OCI-LY7 (cell line): ENCODE measurements at regions not wholly inside any gene's neighbourhood (a gene's known extent, or its start where the extent isn't known, plus 50 kb on each side); places are given as distances from the start of the nearest gene placed in this dataset.

ENCODE experiments used
- BruUV-seq: library from RNA; stranded (reverse); fragments of 400-500 nt; replicated peaks from 2 replicates; lab custom pipeline; 2021; lab: Mats Ljungman, UMichigan
- CTCF ChIA-PET: fragments of 300-600 bp; sonication (Branson Sonifier 250); formaldehyde crosslinking; loops from one replicate; lab custom pipeline; 2022; ENCODE audit warnings: antibody characterized with exemption; ENCODE audit not compliant: unreplicated experiment; lab: Charles Lee
- POLR2A ChIA-PET: fragments of 300-600 bp; sonication (Branson Sonifier 250); formaldehyde crosslinking; loops from one replicate; lab custom pipeline; 2022; ENCODE audit warnings: antibody characterized with exemption; lab: Charles Lee
- DNase-seq: peaks from one replicate; pipeline ENCODE4 v3.0.0-alpha.2; 2015; ENCODE audit warnings: low spot score
- H2AFZ ChIP-seq: fragments of 200-600 bp; sonication (generic), shearing (Covaris generic); 2 replicates; pipeline ENCODE4 v1.6.1; 2014; ENCODE audit warnings: mild to moderate bottlenecking, antibody characterized with exemption, low read length, moderate library complexity
- H3K27ac ChIP-seq: fragments of 200-600 bp; sonication (generic); 2 replicates; pipeline ENCODE4 v1.5.1; 2014; ENCODE audit warnings: mixed run types, low read depth, mild to moderate bottlenecking, moderate library complexity, low read length, inconsistent platforms; ENCODE audit not compliant: poor library complexity, severe bottlenecking
- H3K36me3 ChIP-seq: fragments of 200-600 bp; sonication (generic); 2 replicates; pipeline ENCODE4 v1.6.1; 2014; ENCODE audit warnings: mild to moderate bottlenecking, antibody characterized with exemption, low read length, moderate library complexity, mixed read lengths; ENCODE audit not compliant: insufficient read depth
- H3K4me1 ChIP-seq: fragments of 200-600 bp; sonication (generic); 2 replicates; pipeline ENCODE4 v1.5.1; 2014; ENCODE audit warnings: mild to moderate bottlenecking, low read length; ENCODE audit not compliant: insufficient read depth, poor library complexity, severe bottlenecking
- H3K4me2 ChIP-seq: fragments of 200-600 bp; sonication (generic); 2 replicates; pipeline ENCODE4 v1.6.1; 2014; ENCODE audit warnings: mild to moderate bottlenecking, low read length
- H3K4me3 ChIP-seq: fragments of 200-600 bp; sonication (generic); 2 replicates; pipeline ENCODE4 v1.5.1; 2014; ENCODE audit warnings: mild to moderate bottlenecking, low read depth, low read length; ENCODE audit not compliant: poor library complexity, severe bottlenecking
- H3K79me2 ChIP-seq: fragments of 200-600 bp; sonication (generic); 2 replicates; pipeline ENCODE4 v1.6.1; 2016; ENCODE audit warnings: low read depth, mild to moderate bottlenecking, low read length, moderate library complexity, mixed read lengths; ENCODE audit not compliant: insufficient read depth
- H3K9me2 ChIP-seq: fragments of 200-600 bp; sonication (generic); 2 replicates; pipeline ENCODE4 v1.6.1; 2016; ENCODE audit warnings: mild to moderate bottlenecking, low read length, mixed read lengths; ENCODE audit not compliant: insufficient read depth
- H3K9me3 ChIP-seq: fragments of 200-600 bp; sonication (generic); 2 replicates; pipeline ENCODE4 v1.6.1; 2014; ENCODE audit warnings: mild to moderate bottlenecking, mixed run types, low read length, mixed read lengths
- H4K20me1 ChIP-seq: fragments of 200-600 bp; sonication (generic); 2 replicates; pipeline ENCODE4 v1.6.1; 2014; ENCODE audit warnings: mild to moderate bottlenecking, antibody characterized with exemption, low read length, moderate library complexity, mixed read lengths; ENCODE audit not compliant: insufficient read depth
- EZH2phosphoT487 ChIP-seq: fragments of 200-600 bp; sonication (generic); IDR thresholded peaks from 2 replicates; pipeline ENCODE4 v1.6.1; 2018; ENCODE audit warnings: low read depth, borderline replicate concordance, mild to moderate bottlenecking, mixed run types, antibody characterized with exemption, low read length, moderate library complexity, mixed read lengths
- intact Hi-C: fragments of 100-400 bp; cut with micrococcal nuclease; formaldehyde crosslinking; loops from one replicate; pipeline ENCODE4 v1.10.0; 2022; ENCODE audit not compliant: unreplicated experiment
- TF ChIP-seq, protein P1 (sequence below): fragments of 200-600 bp; sonication (generic); conservative IDR thresholded peaks from 2 replicates; pipeline ENCODE4 v1.5.1; 2014; ENCODE audit warnings: mild to moderate bottlenecking, antibody characterized with exemption, low read length, moderate library complexity, mixed read lengths

DNA sequence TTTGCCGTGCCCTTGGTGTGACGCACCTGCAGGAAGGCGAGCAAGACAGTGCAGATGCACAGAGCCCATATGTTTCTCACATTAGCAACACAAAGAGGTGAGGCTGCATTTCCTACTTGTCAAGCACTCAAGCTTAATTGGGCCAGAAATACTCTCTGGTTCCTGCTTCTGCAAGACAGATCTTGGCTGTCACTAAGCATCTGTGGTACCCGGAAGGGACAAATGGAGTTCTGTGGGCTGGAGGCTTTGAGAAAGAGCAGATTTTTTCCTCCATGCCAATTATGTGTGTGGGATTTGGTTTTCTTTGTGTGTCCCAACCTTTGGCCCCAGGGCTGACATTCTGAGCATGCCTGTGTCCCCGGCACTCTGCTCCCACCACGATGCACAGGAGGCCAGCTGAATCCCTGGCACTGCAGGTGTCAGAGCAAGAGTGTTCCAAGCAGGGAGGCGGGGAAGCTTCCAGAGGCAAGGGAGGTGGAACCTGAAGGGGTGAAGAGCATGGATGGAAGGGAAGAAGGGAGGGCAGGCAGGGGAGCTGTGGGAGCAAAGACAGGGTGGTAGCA is 52.0 kb upstream of the STUM start:
- BruUV-seq: no TSS peak
- Histone ChIP-seq H3K79me2 (no peaks in the 10 kb centered on the region), H3K4me1 (peaks cover 17% of the 10 kb centered on the region), H3K9me2 (no peaks in the 10 kb centered on the region), H3K9me3 (no peaks in the 10 kb centered on the region), H3K36me3 (no peaks in the 10 kb centered on the region), H3K4me3 (no peak overlapping the region), H2AFZ (no peak overlapping the region), H3K27ac (no peak overlapping the region), H4K20me1 (no peaks in the 10 kb centered on the region), H3K4me2 (no peak overlapping the region)
- TF ChIP-seq, protein P1, sequence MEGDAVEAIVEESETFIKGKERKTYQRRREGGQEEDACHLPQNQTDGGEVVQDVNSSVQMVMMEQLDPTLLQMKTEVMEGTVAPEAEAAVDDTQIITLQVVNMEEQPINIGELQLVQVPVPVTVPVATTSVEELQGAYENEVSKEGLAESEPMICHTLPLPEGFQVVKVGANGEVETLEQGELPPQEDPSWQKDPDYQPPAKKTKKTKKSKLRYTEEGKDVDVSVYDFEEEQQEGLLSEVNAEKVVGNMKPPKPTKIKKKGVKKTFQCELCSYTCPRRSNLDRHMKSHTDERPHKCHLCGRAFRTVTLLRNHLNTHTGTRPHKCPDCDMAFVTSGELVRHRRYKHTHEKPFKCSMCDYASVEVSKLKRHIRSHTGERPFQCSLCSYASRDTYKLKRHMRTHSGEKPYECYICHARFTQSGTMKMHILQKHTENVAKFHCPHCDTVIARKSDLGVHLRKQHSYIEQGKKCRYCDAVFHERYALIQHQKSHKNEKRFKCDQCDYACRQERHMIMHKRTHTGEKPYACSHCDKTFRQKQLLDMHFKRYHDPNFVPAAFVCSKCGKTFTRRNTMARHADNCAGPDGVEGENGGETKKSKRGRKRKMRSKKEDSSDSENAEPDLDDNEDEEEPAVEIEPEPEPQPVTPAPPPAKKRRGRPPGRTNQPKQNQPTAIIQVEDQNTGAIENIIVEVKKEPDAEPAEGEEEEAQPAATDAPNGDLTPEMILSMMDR: no peak
- no peak for TF ChIP-seq EZH2phosphoT487
- intact Hi-C loops: no loop called here
- DNase-seq: peak; percentile 24
- ChIA-PET CTCF (no interaction called here), POLR2A (interaction anchor here (0.6 kb wide), 2 partner anchors 52 to 415 kb away, joined by 3 read pairs; no protein-coding TSS in a partner anchor)

DNA sequence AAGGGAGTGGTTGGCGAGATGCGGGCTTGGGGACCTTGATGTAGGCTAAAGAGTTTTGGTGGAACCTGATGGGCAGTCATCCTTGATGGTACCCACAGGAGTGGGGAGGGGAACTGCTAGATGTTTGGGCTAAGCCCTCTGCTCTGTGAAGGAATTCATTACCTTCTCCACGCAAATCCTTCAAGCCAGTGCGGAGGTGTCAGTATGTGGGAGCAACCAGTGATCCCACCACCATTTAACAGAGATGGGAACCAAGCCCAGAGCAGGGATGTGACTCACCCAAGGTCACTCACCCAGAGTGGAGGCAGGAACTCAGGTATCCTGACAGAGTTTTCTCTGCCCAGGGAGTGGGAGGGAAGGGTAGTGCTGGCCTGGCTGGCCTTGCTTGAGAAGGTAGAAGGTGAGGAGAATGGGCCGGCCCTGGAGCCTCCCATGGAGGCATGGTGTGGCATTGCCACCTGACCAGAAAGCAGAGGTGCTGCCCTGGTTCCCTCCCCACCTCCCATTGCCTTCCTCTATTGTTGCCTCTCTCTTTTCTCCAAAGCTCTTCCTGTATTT is 51.2 kb upstream of the STUM start:
- TF ChIP-seq, protein P1: no peak
- Histone ChIP-seq H3K27ac (no peak overlapping the region), H2AFZ (no peak overlapping the region), H3K79me2 (no peaks in the 10 kb centered on the region), H3K36me3 (no peaks in the 10 kb centered on the region), H3K4me2 (no peak overlapping the region), H3K9me3 (no peaks in the 10 kb centered on the region), H3K9me2 (no peaks in the 10 kb centered on the region), H4K20me1 (no peaks in the 10 kb centered on the region), H3K4me1 (peaks cover 10% of the 10 kb centered on the region), H3K4me3 (no peak overlapping the region)
- BruUV-seq: no TSS peak
- intact Hi-C loops: no loop called here
- DNase-seq: no peak
- POLR2A ChIA-PET: interaction anchor here (0.7 to 0.9 kb wide), 3 partner anchors 12 to 252 kb away, joined by 3 read pairs; no protein-coding TSS in a partner anchor
- CTCF ChIA-PET: no interaction called here

DNA sequence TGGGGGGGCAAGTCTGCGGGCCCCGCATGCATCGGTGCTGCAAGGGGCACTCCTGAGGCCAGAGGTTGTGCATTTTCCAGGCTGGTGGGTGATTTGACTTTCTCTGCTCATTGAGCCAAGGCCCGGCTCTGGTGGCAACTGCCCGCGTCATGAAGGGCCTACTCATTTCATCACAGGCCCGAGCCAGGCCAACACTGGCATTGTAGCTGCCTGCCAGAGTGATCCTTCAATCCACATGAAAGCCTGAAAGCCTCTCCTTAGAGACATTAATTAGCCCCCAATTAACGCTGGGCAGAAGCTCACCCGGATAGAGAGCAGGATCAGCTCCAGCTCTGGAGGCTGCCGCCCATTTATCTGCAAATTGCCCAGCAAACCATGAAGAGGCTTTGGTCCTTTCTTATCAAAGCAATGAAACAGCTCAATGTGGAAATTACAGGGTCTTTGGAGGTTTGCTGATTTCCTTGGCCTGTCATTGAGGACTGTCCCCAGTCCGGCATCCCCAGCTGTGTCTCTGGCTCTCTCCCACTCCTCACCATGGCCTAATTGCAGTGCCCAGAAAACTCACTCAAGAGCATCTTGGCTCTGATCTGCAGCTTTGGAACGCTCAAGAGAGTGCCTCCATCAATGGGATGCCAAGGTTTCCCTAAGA is 50.4 kb upstream of the STUM start:
- intact Hi-C loops: no loop called here
- H3K9me2 ChIP-seq: no peaks in the 10 kb centered on the region
- POLR2A ChIA-PET: interaction anchor here (0.7 to 0.9 kb wide), 3 partner anchors 11 to 253 kb away, joined by 3 read pairs; no protein-coding TSS in a partner anchor
- DNase-seq: no peak
- H3K4me1 ChIP-seq: peaks cover 10% of the 10 kb centered on the region
- H3K79me2 ChIP-seq: no peaks in the 10 kb centered on the region
- no peak overlapping the region for H3K4me2 ChIP-seq
- CTCF ChIA-PET: no interaction called here
- no peaks in the 10 kb centered on the region for H3K9me3 ChIP-seq
- H2AFZ ChIP-seq: no peak overlapping the region
- H3K36me3 ChIP-seq: no peaks in the 10 kb centered on the region
- no peak overlapping the region for H3K27ac ChIP-seq
- H3K4me3 ChIP-seq: no peak overlapping the region
- no peak for TF ChIP-seq EZH2phosphoT487
- TF ChIP-seq, protein P1: no peak
- no TSS peak for BruUV-seq
- H4K20me1 ChIP-seq: no peaks in the 10 kb centered on the region
